NCI-H2196 (cell line): ENCODE measurements at regions not wholly inside any gene's neighbourhood (a gene's known extent, or its start where the extent isn't known, plus 50 kb on each side); places are given as distances from the start of the nearest gene placed in this dataset.

Source experiments
- DNase-seq: peaks from one replicate; lab custom pipeline; 2025; ENCODE audit not compliant: unreplicated experiment; lab: John Stamatoyannopoulos, UW

DNA sequence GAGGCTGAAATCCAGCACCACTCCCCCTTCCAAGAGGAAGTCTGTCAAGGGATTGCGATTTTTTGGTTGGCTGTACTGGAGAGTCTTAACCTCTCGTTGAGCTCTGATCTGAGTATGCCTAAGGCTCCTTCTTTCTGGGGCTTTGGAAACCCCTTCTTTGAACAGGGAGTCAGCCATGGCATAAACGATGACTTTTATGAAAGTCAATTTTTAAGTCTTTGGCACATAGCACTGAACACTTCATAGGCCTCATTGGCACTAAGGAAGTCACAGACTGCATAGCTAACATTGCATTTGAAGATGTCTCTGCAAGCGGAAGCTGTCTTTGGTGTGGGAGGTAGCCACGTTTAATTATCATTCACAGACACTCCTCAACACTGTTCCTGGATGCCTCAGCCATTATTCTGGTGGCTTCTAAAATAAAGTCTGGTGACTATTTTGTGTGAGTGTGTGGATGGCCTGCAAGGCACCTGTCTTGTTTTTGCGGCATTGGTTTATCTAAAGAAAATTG, 148.2 kb upstream of the NCK2 start:
- no peak for DNase-seq

DNA sequence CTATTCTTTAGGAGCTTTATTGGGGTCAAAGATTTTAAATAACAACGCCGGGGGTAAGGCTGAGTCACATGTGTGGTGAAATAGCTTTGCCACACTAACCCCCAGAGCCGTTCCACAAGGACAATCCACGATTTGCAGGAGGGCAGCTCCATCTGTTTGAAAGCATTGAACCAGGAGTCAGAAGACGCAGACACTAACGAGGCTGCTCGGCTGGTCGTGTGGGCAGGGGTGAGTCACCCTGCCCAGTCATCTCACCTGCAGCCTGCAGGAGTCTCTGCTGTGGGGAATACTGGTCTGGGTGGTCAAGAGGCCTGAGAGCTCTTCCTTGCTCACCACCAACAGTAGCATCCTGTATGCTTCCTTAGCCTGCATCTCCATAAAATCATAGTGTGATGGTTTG, 149.2 kb upstream of the NCK2 start:
- no peak for DNase-seq

DNA sequence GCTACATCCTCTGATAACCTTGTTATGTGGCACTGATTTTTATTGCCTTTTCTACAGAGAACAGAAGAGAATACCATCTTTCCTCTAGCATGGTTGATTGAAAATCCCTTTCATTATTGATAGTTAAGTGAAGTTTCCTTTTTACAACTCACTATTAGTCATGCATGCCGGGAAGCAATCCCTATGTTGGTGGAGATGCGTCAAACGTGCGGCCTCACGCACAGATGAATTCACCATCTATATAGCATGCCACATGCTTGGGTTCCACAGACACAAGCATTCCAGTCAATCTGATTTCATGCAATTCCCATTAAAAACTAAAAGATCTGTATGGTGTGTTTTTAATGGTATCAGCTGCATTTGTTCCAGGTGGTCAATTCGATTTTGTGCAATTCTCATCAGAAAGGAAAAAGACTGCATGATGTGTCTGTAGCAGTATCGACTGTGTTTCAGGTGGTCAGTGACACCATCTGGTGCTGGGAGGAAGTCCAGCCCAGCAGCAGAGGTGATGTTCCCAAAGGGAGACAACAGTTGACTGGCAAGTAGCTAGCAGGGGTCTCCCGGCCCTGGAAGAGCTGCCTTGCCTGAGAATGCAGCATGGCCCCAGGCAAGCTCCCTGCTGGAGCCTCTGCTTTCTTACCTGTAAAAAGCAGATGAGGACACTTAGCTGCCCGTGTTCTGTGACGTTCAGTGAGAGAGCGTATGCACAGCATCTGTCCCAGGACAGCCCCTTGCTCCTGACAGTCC, 151.3 kb upstream of the NCK2 start:
- DNase-seq: no peak

DNA sequence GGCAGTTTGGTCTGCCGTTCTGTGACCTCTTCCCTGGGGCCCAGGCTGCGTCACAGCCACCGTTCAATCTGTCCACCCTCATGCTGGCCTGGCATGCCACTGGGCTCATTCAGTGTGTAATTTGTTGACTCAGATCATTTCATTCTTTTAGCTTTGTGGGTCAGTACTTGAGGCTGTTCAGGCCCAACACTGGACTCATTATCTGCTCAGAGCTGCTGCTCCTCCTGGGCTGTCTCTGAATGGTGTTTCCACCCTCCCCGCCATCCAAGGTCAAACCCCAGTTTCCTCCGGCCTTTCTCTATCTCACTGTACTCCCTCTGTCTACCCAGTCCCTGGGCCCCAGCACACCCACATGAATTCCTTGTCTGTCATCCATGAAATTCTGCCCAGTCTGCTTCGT, 152.4 kb upstream of the NCK2 start:
- no peak for DNase-seq

DNA sequence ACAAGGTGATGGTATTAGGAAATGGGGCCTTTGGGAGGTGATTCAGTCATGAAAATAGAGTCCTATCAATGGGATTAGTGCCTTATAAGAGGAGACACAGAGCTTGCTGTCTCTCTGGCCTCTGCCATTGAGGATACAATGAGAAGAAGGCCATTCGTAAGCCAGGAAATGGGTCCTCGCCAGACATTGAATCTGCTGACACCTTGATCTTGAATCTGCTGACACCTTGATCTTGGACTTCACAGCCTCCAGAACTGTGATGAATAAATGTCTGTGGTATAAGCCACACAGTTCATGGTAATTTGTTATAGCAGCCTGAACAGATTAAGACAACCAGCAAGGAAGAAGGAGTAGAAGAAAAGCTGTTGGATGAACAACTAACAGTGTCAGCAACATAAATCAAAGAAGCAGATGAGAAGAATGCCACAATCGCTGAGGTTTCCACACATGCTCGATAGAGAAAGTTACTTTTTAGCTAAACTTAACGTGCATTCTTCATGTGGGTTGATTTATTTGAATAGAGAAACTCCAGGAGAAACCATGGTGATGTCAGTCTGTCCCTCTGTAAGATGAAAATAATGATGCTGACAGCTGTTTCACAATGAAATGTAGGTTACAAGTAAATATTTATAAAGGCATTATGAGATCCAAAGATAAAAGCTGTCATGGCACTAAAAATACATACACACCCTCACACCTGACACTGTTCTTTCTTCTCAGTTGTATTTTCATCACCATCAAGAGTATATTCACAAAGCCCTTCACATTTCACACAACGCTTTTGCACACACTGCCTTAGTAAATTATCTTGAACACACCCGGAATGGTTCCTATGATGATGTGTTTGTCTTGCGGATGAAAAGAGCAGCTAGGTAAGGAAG, 153.7 kb upstream of the NCK2 start:
- no peak for DNase-seq

DNA sequence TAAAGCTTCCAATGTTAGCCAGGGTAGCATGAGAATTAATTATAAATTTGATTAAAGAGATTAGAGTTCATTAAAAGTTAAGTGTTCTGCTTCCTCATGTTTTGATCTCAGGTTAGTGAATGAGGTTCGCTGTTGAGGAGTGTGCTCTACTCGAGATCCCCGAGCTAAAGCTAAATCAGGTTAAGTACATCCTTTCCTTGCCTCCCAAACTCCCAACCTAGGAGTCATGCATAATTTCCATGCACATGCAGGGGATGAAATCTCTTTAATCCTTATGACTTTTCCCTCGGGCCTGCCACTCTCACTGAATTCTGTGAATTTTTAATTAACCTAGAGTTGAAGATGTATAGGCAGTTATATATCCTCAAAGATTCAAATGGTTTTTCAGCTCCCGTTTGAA, 156.1 kb upstream of the NCK2 start:
- DNase-seq: no peak

DNA sequence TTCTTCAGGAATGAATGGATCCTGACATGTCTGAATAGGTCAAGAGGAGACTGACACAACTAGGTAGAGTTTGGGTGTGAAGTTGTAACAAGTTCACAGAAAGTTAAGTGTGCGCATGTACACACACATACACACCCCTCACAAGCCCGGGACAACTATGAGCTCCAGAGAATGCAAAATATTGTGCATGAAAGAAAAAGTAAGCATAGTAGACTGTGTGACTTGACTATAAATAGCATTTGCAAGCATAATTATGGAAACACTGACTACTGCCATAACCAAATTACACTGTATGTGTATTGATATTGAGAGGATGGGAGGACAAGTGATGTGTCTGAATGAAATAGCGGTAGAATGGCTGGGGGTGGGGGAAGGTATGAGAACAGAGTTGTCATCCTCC, 157.1 kb upstream of the NCK2 start:
- DNase-seq: no peak

DNA sequence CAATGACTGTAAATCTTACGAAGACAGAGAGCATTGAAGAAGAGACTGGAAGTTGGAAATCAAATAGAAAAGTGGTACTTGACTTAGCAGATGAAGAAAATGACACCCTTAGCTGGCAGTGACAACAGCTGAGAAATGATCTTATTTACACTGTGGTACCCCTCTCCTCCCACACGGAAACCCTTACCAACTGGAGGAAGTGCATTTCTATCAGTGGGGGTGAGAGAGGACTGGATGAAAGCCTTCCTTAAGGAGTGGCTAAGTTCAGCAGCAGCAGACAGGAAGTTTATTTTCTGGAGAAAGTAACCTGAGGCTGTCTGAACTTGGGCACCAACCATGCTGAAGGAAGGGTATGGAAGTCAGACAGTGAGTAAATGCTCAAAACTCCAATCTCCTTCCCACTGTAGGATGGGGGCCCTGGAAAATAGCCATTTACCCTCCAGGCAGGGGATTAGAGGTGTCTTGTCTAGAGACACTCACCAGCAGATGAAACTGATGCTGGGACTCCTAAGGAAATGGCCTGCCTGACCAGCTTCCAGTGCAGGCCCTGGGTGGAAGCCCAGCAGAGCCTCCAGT, 160.2 kb upstream of the NCK2 start:
- no peak for DNase-seq

DNA sequence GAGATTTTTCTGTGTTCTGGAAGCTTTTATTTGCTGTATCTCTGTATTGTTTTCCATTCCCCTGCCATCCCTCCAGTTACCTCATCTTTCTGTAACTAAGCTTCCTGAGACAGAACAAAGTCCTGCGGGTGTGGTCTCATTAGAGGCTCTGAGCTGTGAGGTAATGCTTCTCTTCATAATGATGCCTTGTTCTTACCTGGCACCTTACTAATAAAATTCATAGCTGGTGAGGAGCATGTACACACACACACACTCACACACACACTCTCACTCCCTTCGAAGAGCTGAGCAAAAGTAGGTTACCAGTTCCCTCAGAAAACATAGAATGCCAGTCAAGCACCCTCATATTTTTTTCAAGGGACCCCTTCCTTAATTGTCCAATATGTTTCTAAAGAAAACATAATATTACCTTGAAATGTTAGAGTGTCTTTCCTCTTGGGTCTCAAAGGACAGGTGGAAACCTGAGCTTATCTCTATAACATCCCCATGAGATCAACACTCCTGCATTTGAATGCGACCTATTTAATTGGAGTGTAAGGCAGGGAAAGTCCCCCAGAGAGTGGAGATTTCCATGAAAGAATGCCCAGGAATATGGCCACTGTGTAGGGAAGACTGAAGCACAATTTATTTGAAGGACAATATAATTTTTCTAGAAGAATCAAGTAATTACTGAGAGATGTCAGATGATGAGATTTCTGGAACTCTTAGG, 161.6 kb upstream of the NCK2 start:
- DNase-seq: no peak

DNA sequence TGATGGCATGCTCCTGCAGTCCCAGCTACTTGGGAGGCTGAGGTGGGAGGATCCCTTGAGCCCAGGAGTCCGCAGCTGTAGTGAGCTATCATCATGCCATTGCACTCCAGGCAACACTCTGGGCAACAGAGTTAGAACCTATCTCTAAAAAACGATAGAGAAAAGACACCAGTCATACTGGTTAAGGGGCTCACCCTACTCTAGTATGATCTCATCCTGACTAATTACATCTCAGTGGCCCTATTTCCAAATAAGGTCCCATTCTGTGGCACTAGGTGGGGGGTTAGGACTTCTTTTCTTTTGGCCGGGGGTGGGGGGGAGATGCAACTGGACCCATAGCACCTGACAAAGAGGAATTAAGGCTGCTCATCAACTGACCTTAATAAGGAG, 163.2 kb upstream of the NCK2 start:
- no peak for DNase-seq

DNA sequence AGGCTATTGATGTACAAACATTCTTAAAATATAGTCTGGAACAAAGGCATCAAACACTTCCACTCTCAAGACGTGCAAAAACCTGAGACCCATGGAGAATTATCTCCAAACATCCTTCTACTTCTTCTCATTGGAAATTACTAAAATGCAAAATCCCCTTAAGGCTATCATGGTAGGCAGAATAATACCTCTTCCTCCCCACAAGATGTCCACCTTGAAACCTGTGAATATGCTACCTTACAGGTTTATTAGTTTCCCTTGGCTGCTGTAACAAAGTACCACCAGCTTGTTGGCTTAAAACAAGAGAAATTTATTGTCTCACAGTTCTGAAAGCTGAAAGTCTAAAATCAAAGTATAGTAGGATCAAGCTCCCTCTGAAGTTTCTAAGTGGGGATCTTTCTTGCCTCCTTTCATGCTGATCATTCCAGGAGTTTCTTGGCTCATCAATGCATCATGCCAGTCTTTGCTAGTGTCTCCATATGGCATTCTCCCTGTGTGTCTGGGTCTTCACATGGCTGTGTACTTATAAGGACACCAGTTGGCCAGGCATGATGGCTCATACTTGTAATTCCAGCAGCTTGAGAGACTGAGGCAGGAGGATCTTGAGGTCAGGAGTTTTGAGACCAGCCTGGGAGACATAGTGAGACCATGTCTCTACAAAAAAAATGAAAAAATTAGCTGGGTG, 163.7 kb upstream of the NCK2 start:
- DNase-seq: no peak

DNA sequence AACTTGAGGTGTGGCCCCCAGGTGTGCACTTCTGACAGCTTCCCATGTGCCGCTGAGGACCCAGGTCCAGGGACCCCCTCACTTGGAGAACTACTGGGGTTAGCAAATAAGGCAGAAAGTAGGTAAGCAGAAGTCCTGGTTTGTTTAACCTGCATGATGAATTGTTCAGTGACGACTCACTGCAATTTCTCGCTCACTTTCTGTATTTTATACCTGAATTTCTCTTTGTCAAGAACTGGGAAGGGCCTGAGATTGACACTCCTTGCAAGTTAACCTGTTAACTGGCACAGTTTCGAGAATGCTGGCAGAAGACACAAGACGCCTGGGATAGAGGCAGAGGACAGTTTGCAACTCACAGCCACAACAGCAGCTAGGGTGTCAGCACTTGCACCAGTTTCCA, 164.5 kb upstream of the NCK2 start:
- DNase-seq: no peak

DNA sequence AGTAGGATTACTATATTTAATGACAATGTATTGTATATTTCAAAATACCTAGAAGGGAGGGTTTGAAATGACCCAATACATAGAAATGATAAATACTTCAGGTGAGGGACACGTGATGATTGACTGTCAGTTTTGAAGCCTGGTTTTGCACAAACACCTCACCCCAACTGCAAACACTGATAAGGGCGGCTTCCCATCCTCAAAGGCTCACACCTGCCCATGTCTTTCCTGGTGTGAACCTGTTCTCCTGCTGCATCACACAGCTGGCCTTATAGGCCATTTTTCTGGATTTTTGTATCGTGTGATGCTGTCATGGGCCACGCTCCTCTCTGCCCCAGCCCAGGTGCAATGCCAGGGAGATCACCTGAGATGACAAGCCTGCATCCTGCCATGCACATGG, 166.5 kb upstream of the NCK2 start:
- DNase-seq: no peak

DNA sequence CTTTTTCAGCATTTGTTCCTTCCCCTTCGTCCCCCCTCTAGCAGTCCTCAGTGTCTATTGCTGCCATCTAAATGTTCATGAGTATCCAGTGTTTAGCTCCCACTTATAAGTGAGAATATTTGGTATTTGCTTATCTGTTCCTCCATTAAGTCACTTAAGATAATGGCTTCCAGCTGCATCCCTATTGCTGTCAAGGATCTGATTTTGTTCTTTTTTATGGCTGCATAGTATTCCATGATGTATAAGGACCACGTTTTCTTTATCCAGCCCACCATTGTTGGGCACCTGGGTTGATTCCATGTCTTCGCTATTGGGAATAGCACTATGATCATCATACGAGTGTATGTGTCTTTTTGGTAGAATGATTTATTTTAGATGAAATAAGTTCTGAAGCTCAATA, 166.9 kb upstream of the NCK2 start:
- no peak for DNase-seq

DNA sequence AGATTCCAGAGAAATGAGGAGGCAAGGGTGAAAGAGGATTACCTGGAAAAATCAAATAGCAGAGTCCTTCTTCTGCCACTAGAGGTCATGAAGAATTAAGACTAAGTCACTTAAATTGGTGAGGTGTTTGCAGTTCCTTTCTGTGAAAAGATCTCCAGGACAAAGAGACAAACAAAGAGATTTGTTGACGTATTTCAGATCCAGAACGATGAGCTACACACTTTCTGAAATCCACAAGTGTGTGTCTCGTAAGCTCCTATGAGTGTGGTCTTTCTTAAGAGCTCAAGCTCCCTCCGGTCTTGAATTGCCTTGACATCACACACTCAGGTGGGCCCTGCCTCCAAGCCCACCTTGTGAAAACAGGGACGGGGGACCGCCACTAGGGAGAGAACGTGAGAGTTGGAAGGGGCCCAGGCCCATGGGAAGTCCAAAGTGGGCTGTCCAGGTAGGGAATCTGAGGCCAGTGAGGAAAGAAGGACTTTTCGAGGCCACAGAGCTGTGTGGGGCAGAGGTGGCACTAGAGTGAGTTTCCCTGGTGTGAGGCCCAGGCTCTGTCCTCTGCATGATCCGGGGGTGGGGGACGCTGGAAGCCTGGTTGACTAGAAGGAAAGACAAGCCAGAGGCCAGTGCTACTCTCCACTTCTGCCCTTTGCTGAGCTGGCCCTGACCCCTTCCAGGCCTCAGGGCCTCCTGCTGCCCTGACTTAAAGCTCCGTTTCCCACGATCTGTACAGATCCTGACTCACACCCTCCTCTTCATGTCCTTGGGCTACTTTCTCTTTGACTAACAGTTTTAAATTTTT, 168.1 kb upstream of the NCK2 start:
- peak; percentile 56 for DNase-seq

DNA sequence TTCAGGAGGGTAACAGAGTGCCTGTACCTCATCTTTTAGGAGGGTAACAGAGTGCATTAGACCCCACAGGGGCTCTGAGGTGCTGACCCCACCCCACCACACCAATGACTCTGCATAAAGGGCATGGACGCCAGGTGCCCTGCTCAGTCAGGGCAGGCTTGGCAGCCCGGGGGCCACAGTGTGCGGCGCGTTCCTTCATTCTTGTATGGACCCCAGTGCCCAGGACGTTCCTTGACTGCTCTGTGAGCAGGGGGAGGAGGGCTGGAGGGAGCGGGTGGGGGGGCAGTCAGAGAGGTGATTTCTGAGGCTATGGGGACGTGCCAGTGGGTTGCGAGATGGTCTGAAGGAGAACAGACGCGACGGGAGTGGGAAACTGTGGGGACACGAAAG, 168.7 kb upstream of the NCK2 start:
- no peak for DNase-seq

DNA sequence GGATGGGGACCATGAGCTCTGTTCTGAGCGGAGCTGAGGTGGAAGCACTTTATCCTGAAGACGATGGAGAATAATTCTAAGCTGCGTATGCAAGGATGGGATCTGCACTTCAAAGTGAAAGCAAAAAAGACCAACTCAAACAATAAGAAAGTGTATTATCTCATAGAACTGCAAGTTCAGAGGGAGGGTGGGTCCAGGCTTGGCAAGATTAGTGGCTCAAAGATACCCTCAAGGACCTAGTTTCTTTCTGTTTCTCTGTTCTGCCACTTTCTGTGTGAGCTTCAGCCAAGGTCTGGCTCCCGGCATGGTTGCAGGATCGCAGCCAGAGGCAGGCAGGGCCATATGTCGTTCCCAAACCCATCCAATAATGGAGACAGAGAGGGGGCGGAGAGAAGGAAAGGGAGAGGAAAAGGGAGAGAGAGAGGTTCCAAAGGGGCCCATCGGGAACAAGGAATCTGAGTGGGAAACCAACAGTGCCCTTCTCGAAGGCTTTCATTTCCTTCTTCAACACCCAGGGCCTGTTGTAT, 169.2 kb upstream of the NCK2 start:
- DNase-seq: no peak

DNA sequence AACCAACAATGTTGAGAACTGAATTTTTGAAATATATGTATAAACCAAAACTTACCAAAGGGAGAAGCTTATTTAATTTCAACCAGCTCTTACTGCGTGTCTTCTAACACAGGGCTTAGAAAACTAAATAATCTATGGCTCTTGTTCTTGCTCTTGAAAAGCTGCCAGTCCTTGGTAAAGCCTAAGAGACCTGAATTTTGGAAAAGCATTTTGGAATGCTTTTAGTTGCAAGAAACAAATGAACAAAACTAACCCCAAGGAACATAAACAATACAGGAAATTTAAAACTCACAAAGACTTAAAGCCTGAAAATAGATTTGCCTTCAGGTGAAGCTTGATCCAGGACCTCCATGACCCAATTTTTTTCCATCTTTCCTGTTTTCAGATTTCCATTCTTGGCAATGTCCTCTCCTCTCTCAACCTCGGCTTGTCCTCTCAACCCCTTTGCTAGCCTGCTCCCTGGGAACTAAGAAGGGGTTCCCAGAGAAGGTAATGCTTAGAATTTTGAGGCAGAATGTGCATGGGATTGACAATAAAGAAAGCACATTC, 169.8 kb upstream of the NCK2 start:
- no peak for DNase-seq

DNA sequence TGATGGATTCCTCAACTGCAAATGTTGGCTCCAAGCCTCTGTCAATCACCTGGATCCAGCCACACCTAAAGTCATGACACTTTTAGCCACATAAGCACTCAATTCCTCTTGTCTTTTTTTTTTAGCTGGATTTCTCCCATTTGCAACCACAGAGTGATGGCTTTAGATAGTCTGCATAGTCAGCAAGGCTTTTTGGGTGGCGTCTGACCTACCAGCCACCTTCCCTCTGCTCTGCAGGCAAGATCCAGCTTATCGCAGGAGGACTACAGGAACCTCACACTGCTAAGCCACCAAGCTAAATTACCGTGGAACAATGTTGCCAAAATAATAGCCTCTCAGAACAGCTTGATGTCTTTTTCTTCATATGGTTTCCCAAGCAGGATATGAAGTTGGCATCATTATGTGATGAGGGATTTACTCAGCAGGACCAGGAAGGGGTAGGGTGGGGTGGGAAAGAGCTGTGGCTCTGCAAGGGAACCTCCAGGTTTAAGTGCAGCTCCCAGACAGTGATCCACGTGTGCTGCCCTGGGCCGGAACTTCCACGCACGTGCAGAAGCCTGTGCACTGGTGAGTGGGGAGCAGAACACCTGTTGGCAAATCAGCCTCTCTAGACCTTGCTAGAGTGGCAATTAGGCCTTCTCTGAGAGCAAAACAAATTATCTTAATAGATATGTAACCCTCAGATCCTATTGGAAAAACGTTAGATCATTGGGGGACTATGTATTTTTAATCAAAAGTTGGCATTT, 170.6 kb upstream of the NCK2 start:
- DNase-seq: no peak
